Neural cell (in vitro differentiated cells): ENCODE measurements at regions not wholly inside any gene's neighbourhood (a gene's known extent, or its start where the extent isn't known, plus 50 kb on each side); places are given as distances from the start of the nearest gene placed in this dataset.

Experiments
- EP300 ChIP-seq: fragments of 450-650 bp; conservative IDR thresholded peaks from 2 replicates; pipeline ENCODE4 v1.6.1; 2014; ENCODE audit warnings: antibody characterized with exemption, mild to moderate bottlenecking, moderate library complexity; ENCODE audit not compliant: poor library complexity, severe bottlenecking
- POLR2AphosphoS5 ChIP-seq: IDR thresholded peaks from 2 replicates; pipeline ENCODE4 v1.6.1; 2012
- REST ChIP-seq: IDR thresholded peaks from 2 replicates; pipeline ENCODE4 v1.6.1; 2012; ENCODE audit warnings: borderline replicate concordance
- TF ChIP-seq, protein P1 (sequence below): fragments of 450-650 bp; IDR thresholded peaks from 2 replicates; pipeline ENCODE4 v1.5.1; 2014; ENCODE audit warnings: antibody characterized with exemption, mild to moderate bottlenecking, moderate library complexity; ENCODE audit not compliant: poor library complexity, severe bottlenecking

DNA sequence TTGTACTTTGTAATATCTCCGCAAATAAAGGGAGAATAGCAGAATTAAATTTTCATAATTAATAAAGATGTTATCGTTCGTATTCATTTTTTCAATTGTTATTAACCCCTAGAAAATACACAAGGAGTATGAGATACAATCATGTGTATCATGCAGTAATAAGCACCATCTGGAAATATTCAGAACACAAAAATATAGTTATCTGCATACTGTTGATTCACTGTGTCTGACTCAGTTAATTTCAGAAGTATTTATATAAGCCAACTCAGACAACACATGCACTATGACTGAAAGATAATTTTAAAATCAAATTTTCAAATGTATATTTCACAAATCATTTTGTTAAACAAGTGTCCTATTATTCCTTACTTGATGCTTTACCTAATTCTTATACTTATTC, 1954.8 kb downstream of the ARAP2 start:
- TF ChIP-seq REST = no peak
- TF ChIP-seq, protein P1, sequence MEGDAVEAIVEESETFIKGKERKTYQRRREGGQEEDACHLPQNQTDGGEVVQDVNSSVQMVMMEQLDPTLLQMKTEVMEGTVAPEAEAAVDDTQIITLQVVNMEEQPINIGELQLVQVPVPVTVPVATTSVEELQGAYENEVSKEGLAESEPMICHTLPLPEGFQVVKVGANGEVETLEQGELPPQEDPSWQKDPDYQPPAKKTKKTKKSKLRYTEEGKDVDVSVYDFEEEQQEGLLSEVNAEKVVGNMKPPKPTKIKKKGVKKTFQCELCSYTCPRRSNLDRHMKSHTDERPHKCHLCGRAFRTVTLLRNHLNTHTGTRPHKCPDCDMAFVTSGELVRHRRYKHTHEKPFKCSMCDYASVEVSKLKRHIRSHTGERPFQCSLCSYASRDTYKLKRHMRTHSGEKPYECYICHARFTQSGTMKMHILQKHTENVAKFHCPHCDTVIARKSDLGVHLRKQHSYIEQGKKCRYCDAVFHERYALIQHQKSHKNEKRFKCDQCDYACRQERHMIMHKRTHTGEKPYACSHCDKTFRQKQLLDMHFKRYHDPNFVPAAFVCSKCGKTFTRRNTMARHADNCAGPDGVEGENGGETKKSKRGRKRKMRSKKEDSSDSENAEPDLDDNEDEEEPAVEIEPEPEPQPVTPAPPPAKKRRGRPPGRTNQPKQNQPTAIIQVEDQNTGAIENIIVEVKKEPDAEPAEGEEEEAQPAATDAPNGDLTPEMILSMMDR = no peak
- TF ChIP-seq EP300 = no peak
- no peak for TF ChIP-seq POLR2AphosphoS5
